ENCODE measurements at regions not wholly inside any gene's neighbourhood (a gene's known extent, or its start where the extent isn't known, plus 50 kb on each side); places are given as distances from the start of the nearest gene placed in this dataset.

GRCh38 chr9:108376140-108376539, 479.6 kb downstream of the ACTL7B start:
- Mint-ChIP-seq H3K27me3 (ENCODE audit: low read depth) (no peaks in the 10 kb centered on the region), H3K36me3 (ENCODE audit: low read depth) (no peaks in the 10 kb centered on the region), H3K4me1 (ENCODE audit: low read depth) (no peaks in the 10 kb centered on the region), H3K4me3 (no peak overlapping the region), H3K9me3 (peaks cover 39% of the 10 kb centered on the region), H3K27ac (no peak overlapping the region)
- DNase-seq (ENCODE audit: low spot score): no peak

GRCh38 chr9:108374626-108375025, 481.2 kb downstream of the ACTL7B start:
- H3K9me3 Mint-ChIP-seq: peaks cover 43% of the 10 kb centered on the region
- H3K4me3 Mint-ChIP-seq: no peak overlapping the region
- H3K27me3 Mint-ChIP-seq (ENCODE audit: low read depth): no peaks in the 10 kb centered on the region
- DNase-seq (ENCODE audit: low spot score): no peak
- H3K27ac Mint-ChIP-seq: no peak overlapping the region
- H3K36me3 Mint-ChIP-seq (ENCODE audit: low read depth): no peaks in the 10 kb centered on the region
- H3K4me1 Mint-ChIP-seq (ENCODE audit: low read depth): no peaks in the 10 kb centered on the region

DNA sequence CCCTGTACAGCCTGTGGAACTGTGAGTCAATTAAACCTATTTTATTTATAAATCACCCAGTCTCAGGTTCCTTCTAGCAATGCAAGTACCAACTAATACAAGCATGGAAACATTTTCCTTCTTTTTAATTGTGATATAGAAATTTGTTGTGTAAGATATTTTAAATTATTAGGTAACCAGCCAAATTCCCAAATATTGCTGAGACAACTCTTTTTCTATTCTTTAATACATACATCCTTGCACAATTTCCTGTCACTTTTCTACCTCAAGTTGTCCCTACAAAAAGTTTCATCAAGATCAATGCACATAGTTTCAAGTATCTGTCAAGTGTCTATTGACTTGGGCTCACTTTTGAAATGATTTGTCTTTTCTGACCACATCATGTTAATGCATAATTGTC, 488.6 kb downstream of the ACTL7B start:
- Mint-ChIP-seq H3K4me1 (ENCODE audit: low read depth) (no peaks in the 10 kb centered on the region), H3K27me3 (ENCODE audit: low read depth) (no peaks in the 10 kb centered on the region), H3K9me3 (peaks cover 33% of the 10 kb centered on the region), H3K27ac (no peak overlapping the region), H3K36me3 (ENCODE audit: low read depth) (no peaks in the 10 kb centered on the region), H3K4me3 (no peak overlapping the region)
- no peak for DNase-seq (ENCODE audit: low spot score)

- H3K9me3 Mint-ChIP-seq: peaks cover 17% of the 10 kb centered on the region
- no peaks in the 10 kb centered on the region for H3K36me3 Mint-ChIP-seq (ENCODE audit: low read depth)
- H3K4me1 Mint-ChIP-seq (ENCODE audit: low read depth): no peaks in the 10 kb centered on the region
- DNase-seq (ENCODE audit: low spot score): no peak
- no peaks in the 10 kb centered on the region for H3K27me3 Mint-ChIP-seq (ENCODE audit: low read depth)
- no peak overlapping the region for H3K27ac Mint-ChIP-seq
- no peak overlapping the region for H3K4me3 Mint-ChIP-seq
Observed at GRCh38 chr9:108363311-108363710, 492.5 kb downstream of the ACTL7B start.

DNA sequence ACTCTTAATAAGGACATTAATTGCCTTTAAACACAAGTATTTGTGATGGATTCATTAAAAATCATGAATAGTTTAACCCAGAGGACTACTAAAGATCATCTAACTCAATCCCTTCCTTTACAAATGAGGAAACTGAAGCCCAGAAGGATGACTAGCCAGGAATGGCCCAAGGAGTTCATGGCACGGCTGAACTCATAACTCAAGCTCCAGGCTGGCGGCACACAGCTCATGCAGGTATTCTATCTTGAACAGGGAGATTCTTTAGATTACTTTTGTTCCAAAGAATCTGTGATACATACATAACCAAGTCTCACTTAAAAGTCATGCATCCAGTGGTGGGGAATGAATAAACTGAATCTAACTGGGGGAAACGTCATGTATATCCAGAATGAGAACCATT, 495.5 kb downstream of the ACTL7B start:
- Mint-ChIP-seq H3K27me3 (ENCODE audit: low read depth) (no peaks in the 10 kb centered on the region), H3K4me3 (no peak overlapping the region), H3K4me1 (ENCODE audit: low read depth) (no peaks in the 10 kb centered on the region), H3K9me3 (peaks cover 4% of the 10 kb centered on the region), H3K27ac (no peak overlapping the region), H3K36me3 (ENCODE audit: low read depth) (no peaks in the 10 kb centered on the region)
- DNase-seq (ENCODE audit: low spot score): no peak

DNA sequence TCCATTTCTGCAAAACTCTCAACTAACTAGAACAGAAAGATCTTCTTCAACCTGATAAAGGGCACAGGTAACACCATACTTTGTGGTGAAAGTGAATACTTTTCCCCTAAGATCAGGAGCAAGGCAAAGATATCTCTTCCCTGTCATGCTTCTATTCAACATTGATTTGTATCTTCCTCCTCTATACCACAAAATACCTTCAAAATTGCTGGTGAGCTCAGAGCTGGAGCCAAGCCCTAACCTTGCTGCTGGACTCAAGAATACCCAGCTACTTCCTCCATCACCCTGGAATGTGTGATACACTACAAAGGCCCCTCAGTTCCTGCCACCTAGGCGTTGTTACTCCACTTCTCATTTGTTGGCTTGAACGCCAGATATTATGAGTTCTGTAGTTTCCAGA, 499.0 kb downstream of the ACTL7B start:
- no peaks in the 10 kb centered on the region for H3K4me1 Mint-ChIP-seq (ENCODE audit: low read depth)
- H3K27ac Mint-ChIP-seq: no peak overlapping the region
- H3K9me3 Mint-ChIP-seq: peaks cover 8% of the 10 kb centered on the region
- no peak for DNase-seq (ENCODE audit: low spot score)
- H3K27me3 Mint-ChIP-seq (ENCODE audit: low read depth): no peaks in the 10 kb centered on the region
- H3K36me3 Mint-ChIP-seq (ENCODE audit: low read depth): no peaks in the 10 kb centered on the region
- no peak overlapping the region for H3K4me3 Mint-ChIP-seq

DNA sequence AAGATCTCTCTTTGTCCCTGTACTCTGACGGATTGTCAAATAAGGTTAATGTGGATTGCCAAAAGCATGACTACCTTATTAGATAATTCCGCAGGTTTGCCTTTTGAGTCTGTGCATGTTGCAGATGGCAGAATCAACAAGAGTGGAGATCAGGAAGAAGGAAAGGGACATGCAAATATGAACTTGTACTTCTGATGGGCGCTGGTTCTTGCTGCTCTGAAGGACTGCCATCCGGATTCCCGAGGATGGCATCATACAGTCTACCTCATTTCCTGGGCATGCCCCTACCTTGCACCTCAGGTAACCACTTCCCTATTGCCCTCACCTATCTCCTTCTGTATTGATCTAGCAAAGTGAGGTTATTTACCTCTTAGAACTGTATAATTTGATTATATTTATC, 504.2 kb downstream of the ACTL7B start:
- no peaks in the 10 kb centered on the region for H3K27me3 Mint-ChIP-seq (ENCODE audit: low read depth)
- H3K27ac Mint-ChIP-seq: no peak overlapping the region
- peaks cover 15% of the 10 kb centered on the region for H3K9me3 Mint-ChIP-seq
- H3K36me3 Mint-ChIP-seq (ENCODE audit: low read depth): no peaks in the 10 kb centered on the region
- no peak for DNase-seq (ENCODE audit: low spot score)
- H3K4me1 Mint-ChIP-seq (ENCODE audit: low read depth): no peaks in the 10 kb centered on the region
- no peak overlapping the region for H3K4me3 Mint-ChIP-seq

GRCh38 chr9:108347463-108348188, 508.2 kb downstream of the ACTL7B start:
- Mint-ChIP-seq H3K9me3 (peaks cover 11% of the 10 kb centered on the region), H3K27ac (no peak overlapping the region), H3K36me3 (ENCODE audit: low read depth) (no peaks in the 10 kb centered on the region), H3K27me3 (ENCODE audit: low read depth) (no peaks in the 10 kb centered on the region), H3K4me1 (ENCODE audit: low read depth) (no peaks in the 10 kb centered on the region), H3K4me3 (no peak overlapping the region)
- no peak for DNase-seq (ENCODE audit: low spot score)

- Mint-ChIP-seq H3K4me1 (ENCODE audit: low read depth) (no peaks in the 10 kb centered on the region), H3K27me3 (ENCODE audit: low read depth) (no peaks in the 10 kb centered on the region), H3K9me3 (no peaks in the 10 kb centered on the region), H3K36me3 (ENCODE audit: low read depth) (no peaks in the 10 kb centered on the region), H3K4me3 (no peak overlapping the region), H3K27ac (no peak overlapping the region)
- no peak for DNase-seq (ENCODE audit: low spot score)
Observed at GRCh38 chr9:108345826-108346225, 510.0 kb downstream of the ACTL7B start.

DNA sequence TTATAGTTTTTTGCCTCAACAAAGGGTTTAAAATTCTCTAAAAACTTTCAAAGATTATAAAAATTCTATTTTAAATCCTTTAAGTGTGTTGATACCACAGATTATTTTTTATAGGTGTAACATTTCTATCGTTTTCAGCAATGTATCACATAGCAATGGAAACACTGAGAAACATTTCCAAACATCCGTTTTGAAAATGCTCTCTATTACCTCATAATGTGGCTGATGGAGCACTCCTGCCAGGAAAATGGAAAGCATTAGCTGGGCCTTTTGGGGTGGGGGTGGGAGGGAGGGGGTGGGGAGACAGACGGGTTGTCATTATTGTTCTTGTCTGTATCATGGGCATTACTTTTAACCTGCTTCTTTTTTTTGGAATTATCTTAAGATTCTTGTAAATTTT, 516.5 kb downstream of the ACTL7B start:
- H3K4me3 Mint-ChIP-seq: no peak overlapping the region
- no peak for DNase-seq (ENCODE audit: low spot score)
- H3K4me1 Mint-ChIP-seq (ENCODE audit: low read depth): no peaks in the 10 kb centered on the region
- H3K27me3 Mint-ChIP-seq (ENCODE audit: low read depth): no peaks in the 10 kb centered on the region
- no peak overlapping the region for H3K27ac Mint-ChIP-seq
- no peaks in the 10 kb centered on the region for H3K36me3 Mint-ChIP-seq (ENCODE audit: low read depth)
- H3K9me3 Mint-ChIP-seq: no peaks in the 10 kb centered on the region

GRCh38 chr9:108336575-108336974, 519.2 kb downstream of the ACTL7B start:
- no peaks in the 10 kb centered on the region for H3K9me3 Mint-ChIP-seq
- H3K36me3 Mint-ChIP-seq (ENCODE audit: low read depth): no peaks in the 10 kb centered on the region
- no peak overlapping the region for H3K27ac Mint-ChIP-seq

DNA sequence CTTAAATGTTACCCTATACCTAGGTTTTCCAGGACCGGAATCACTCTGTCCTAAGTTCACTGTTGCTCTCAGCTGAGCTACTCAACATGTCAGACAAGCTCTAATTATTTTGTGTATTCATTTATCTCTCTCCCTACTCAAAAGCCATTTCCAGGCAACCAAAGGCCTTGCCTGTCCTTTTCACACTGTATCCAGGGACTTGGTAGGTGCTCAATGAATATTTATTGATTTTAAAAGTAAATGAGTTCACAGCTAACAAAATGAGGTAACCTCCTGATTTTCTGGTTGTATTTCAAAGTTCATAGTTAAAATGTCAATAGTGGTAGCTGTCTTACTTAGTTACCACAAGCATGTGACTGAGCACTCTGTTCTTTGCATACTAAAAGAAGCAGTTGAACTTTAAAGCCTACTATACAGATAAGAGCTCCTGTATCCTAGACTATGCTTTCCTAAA, 522.2 kb downstream of the ACTL7B start:
- Mint-ChIP-seq H3K4me3 (no peak overlapping the region), H3K9me3 (peaks cover 12% of the 10 kb centered on the region), H3K36me3 (ENCODE audit: low read depth) (no peaks in the 10 kb centered on the region), H3K27ac (no peak overlapping the region), H3K4me1 (ENCODE audit: low read depth) (no peaks in the 10 kb centered on the region), H3K27me3 (ENCODE audit: low read depth) (no peaks in the 10 kb centered on the region)
- DNase-seq (ENCODE audit: low spot score): no peak

More at GRCh38 chr9:108336575-108336974, 519.2 kb downstream of the ACTL7B start:
- DNase-seq (ENCODE audit: low spot score): no peak
- Mint-ChIP-seq H3K4me3 (no peak overlapping the region), H3K4me1 (ENCODE audit: low read depth) (no peaks in the 10 kb centered on the region), H3K27me3 (ENCODE audit: low read depth) (no peaks in the 10 kb centered on the region)

DNA sequence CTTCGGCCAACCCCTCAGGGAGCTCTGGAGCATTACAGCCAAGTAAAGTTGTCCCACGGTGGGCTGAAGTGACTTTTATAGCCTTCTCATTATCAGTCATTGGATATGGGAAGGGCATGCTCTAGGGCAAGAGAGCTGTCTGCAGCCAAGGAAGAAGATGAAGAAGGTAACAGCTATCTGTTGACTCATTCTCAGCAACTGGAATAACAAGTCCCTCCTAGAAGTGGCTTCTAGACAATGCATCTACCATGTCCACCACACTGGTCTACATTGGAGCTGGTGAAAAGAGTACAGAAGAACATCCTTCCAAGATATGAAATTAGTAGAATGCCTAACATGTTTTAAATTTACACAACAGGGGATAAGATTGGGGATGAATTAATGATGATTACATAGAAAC, 524.2 kb downstream of the ACTL7B start:
- Mint-ChIP-seq H3K9me3 (peaks cover 26% of the 10 kb centered on the region), H3K4me3 (no peak overlapping the region), H3K36me3 (ENCODE audit: low read depth) (no peaks in the 10 kb centered on the region), H3K4me1 (ENCODE audit: low read depth) (no peaks in the 10 kb centered on the region), H3K27ac (no peak overlapping the region), H3K27me3 (ENCODE audit: low read depth) (no peaks in the 10 kb centered on the region)
- no peak for DNase-seq (ENCODE audit: low spot score)

DNA sequence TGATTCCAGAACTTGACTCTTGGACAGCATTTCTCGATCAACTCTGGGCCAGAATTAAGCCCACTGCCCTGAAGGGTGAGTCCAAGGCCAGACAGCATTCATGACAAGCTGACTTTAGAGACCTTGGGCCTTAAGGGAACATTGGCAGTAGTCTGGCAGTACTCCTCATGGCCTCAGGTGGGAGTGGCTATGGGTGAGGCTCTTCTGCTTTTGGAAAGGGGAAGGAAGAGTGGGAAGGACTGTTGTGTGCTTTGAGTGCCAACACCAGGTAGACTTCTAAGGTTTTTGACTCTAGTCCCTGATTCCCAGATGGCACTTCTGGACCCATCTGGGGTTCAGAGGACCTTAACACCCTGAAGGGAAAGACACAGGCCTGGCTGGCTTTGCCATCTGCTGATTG, 530.4 kb downstream of the ACTL7B start:
- H3K27me3 Mint-ChIP-seq (ENCODE audit: low read depth): no peaks in the 10 kb centered on the region
- H3K4me1 Mint-ChIP-seq (ENCODE audit: low read depth): no peaks in the 10 kb centered on the region
- H3K27ac Mint-ChIP-seq: no peak overlapping the region
- H3K4me3 Mint-ChIP-seq: no peak overlapping the region
- peaks cover 27% of the 10 kb centered on the region for H3K9me3 Mint-ChIP-seq
- H3K36me3 Mint-ChIP-seq (ENCODE audit: low read depth): no peaks in the 10 kb centered on the region
- no peak for DNase-seq (ENCODE audit: low spot score)

GRCh38 chr9:108323615-108324014, 532.2 kb downstream of the ACTL7B start:
- DNase-seq (ENCODE audit: low spot score): no peak
- H3K36me3 Mint-ChIP-seq (ENCODE audit: low read depth): no peaks in the 10 kb centered on the region
- H3K4me1 Mint-ChIP-seq (ENCODE audit: low read depth): no peaks in the 10 kb centered on the region
- H3K27ac Mint-ChIP-seq: no peak overlapping the region
- no peaks in the 10 kb centered on the region for H3K27me3 Mint-ChIP-seq (ENCODE audit: low read depth)
- H3K4me3 Mint-ChIP-seq: no peak overlapping the region
- H3K9me3 Mint-ChIP-seq: peaks cover 17% of the 10 kb centered on the region

Measured in T-helper 2 cell treated with Interferon-gamma antibody and Interleukin-4, amounts not matched to agents 5 μg/mL and 100 μg/mL, for 36 hours (primary cell).